Osteocyte (in vitro differentiated cells): ENCODE measurements at regions not wholly inside any gene's neighbourhood (a gene's known extent, or its start where the extent isn't known, plus 50 kb on each side); places are given as distances from the start of the nearest gene placed in this dataset.

ENCODE experiments used
- DNase-seq: peaks from one replicate; pipeline ENCODE4 v3.0.0; 2021; ENCODE audit warnings: mixed read lengths; ENCODE audit not compliant: unreplicated experiment; ENCODE audit errors: extremely low spot score
- H3K27ac Mint-ChIP-seq: one replicate; pipeline ENCODE4 v1.8.0; 2021; ENCODE audit warnings: mild to moderate bottlenecking, mixed read lengths; ENCODE audit not compliant: unreplicated experiment
- H3K27me3 Mint-ChIP-seq: one replicate; pipeline ENCODE4 v1.8.0; 2021; ENCODE audit warnings: mixed read lengths; ENCODE audit not compliant: unreplicated experiment
- H3K36me3 Mint-ChIP-seq: one replicate; pipeline ENCODE4 v1.8.0; 2021; ENCODE audit warnings: mixed read lengths; ENCODE audit not compliant: unreplicated experiment
- H3K4me1 Mint-ChIP-seq: one replicate; pipeline ENCODE4 v1.8.0; 2021; ENCODE audit warnings: mixed read lengths; ENCODE audit not compliant: unreplicated experiment
- H3K4me3 Mint-ChIP-seq: one replicate; pipeline ENCODE4 v1.8.0; 2021; ENCODE audit warnings: mild to moderate bottlenecking, moderate library complexity, mixed read lengths; ENCODE audit not compliant: unreplicated experiment
- H3K9me3 Mint-ChIP-seq: one replicate; pipeline ENCODE4 v1.8.0; 2021; ENCODE audit warnings: mixed read lengths; ENCODE audit not compliant: unreplicated experiment
- CTCF ChIP-seq: fragments of 200-600 bp; sonication (generic); IDR thresholded peaks from 2 replicates; pipeline ENCODE4 v1.5.0; 2021; ENCODE audit warnings: antibody characterized with exemption, mild to moderate bottlenecking, moderate library complexity

GRCh38 chr6:40954446-40955177 is 84.4 kb downstream of the UNC5CL start:
- Mint-ChIP-seq H3K4me3 (no peak overlapping the region), H3K27ac (no peak overlapping the region), H3K27me3 (no peaks in the 10 kb centered on the region), H3K9me3 (no peaks in the 10 kb centered on the region), H3K36me3 (no peaks in the 10 kb centered on the region), H3K4me1 (peaks cover 19% of the 10 kb centered on the region)
- no peak for TF ChIP-seq CTCF
- no peak for DNase-seq

GRCh38 chr6:40953486-40953885 is 85.5 kb downstream of the UNC5CL start:
- Mint-ChIP-seq H3K27ac (no peak overlapping the region), H3K27me3 (no peaks in the 10 kb centered on the region), H3K4me1 (peaks cover 19% of the 10 kb centered on the region), H3K36me3 (no peaks in the 10 kb centered on the region), H3K9me3 (no peaks in the 10 kb centered on the region), H3K4me3 (no peak overlapping the region)
- no peak for TF ChIP-seq CTCF
- no peak for DNase-seq

- H3K9me3 Mint-ChIP-seq = no peaks in the 10 kb centered on the region
- TF ChIP-seq CTCF = no peak
- H3K27ac Mint-ChIP-seq = no peak overlapping the region
- no peaks in the 10 kb centered on the region for H3K36me3 Mint-ChIP-seq
- peaks cover 19% of the 10 kb centered on the region for H3K4me1 Mint-ChIP-seq
- no peaks in the 10 kb centered on the region for H3K27me3 Mint-ChIP-seq
- no peak for DNase-seq
- no peak overlapping the region for H3K4me3 Mint-ChIP-seq
These were observed 87.9 kb downstream of the UNC5CL start for GRCh38 chr6:40950986-40951698.

GRCh38 chr6:40948570-40948969 is 90.5 kb downstream of the UNC5CL start:
- Mint-ChIP-seq H3K4me3 (no peak overlapping the region), H3K4me1 (peaks cover 19% of the 10 kb centered on the region), H3K9me3 (no peaks in the 10 kb centered on the region)

More at GRCh38 chr6:40948570-40948969, 90.5 kb downstream of the UNC5CL start:
- Mint-ChIP-seq H3K27me3 (no peaks in the 10 kb centered on the region), H3K27ac (no peak overlapping the region), H3K36me3 (no peaks in the 10 kb centered on the region)
- DNase-seq = no peak
- no peak for TF ChIP-seq CTCF
